ENCODE measurements at regions not wholly inside any gene's neighbourhood (a gene's known extent, or its start where the extent isn't known, plus 50 kb on each side); places are given as distances from the start of the nearest gene placed in this dataset.

DNA sequence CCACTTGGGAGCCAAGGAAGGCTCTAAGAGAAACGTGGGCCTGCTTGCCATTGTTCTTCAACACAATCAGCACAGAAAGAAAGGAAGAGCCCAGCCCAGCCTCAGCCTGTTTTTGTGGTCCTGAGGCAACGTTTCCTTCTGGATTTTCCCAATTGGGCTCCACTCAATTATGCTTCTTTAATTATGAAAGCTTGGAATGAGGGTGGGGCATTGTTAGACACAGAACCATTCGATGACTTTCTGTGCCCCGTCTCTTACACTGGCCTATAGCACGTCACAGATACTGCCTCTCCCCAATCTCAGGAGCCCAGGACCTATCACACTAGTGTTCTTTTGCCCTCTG, 207.4 kb downstream of the ZFP36L2 start:
- TF ChIP-seq, protein P1, sequence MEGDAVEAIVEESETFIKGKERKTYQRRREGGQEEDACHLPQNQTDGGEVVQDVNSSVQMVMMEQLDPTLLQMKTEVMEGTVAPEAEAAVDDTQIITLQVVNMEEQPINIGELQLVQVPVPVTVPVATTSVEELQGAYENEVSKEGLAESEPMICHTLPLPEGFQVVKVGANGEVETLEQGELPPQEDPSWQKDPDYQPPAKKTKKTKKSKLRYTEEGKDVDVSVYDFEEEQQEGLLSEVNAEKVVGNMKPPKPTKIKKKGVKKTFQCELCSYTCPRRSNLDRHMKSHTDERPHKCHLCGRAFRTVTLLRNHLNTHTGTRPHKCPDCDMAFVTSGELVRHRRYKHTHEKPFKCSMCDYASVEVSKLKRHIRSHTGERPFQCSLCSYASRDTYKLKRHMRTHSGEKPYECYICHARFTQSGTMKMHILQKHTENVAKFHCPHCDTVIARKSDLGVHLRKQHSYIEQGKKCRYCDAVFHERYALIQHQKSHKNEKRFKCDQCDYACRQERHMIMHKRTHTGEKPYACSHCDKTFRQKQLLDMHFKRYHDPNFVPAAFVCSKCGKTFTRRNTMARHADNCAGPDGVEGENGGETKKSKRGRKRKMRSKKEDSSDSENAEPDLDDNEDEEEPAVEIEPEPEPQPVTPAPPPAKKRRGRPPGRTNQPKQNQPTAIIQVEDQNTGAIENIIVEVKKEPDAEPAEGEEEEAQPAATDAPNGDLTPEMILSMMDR (IDR thresholded peaks at IDR 0.05 in 2 of 3, conservative IDR thresholded peaks at IDR 0.05 in 1 of 3; ENCODE audit: borderline replicate concordance in 1 of 3, insufficient read depth in 1 of 3, low read depth in 2 of 3, low read length in 2 of 3), result no peak
- TF ChIP-seq SIN3A (IDR thresholded peaks at IDR 0.05; ENCODE audit: low read depth), result no peak
- no peak for TF ChIP-seq CEBPB (IDR thresholded peaks at IDR 0.05; ENCODE audit: low read depth)
- TF ChIP-seq SP1 (IDR thresholded peaks at IDR 0.05; ENCODE audit: low read depth), result no peak
- TF ChIP-seq RAD21 (IDR thresholded peaks at IDR 0.05; ENCODE audit: low read depth), result no peak
- TF ChIP-seq POLR2AphosphoS5 (IDR thresholded peaks at IDR 0.05; ENCODE audit: low read depth, low read length), result no peak
- no peak for TF ChIP-seq YY1 (IDR thresholded peaks at IDR 0.05; ENCODE audit: extremely low read depth, insufficient replicate concordance, low read depth, low read length)
- no peak for TF ChIP-seq POLR2A (IDR thresholded peaks at IDR 0.05; ENCODE audit: borderline replicate concordance, extremely low read depth, insufficient read depth, insufficient read length)
- no peak for TF ChIP-seq FOSL1 (IDR thresholded peaks at IDR 0.05; ENCODE audit: low read depth)
- no peak for TF ChIP-seq CBX3 (IDR thresholded peaks at IDR 0.05; ENCODE audit: low read depth)
- TF ChIP-seq EZH2 (IDR thresholded peaks at IDR 0.05), result no peak
